ENCODE measurements at regions not wholly inside any gene's neighbourhood (a gene's known extent, or its start where the extent isn't known, plus 50 kb on each side); places are given as distances from the start of the nearest gene placed in this dataset.

DNA sequence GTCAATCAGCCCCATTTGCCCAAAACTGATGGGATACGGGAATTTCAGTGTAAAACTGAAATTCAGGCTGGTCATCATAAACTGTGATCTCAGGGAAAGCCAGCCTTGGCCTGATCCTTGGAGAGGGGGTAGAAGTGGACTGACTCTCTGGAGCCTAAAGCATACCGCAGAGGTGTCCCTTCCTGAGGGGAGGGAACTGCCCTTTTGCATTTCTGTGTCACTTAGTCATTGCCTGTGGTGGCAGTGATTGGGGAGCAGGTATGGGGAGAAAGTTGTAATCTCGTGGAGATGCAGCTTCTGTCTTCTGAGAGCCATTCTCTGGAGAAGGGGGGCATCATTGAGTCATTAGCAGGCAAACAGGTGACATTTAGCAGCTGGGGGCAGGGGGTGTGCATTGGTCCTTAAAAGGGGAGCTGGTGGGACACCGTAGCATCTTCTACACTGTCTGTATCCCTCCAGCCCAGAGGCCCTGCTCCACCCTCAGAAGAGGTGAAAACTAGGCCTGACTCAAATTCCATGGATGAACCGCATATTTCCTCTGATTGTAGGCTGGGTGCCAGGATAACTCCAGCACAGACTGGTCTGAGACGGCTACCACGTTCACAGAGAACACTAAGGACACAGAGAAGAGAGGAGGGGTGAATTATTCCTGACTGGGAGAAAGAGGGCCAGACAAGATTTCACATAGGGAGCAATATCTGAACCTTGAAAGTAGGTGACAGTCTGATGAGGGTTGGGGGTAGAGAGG is 143.3 kb downstream of the SEC61B start:
- peak; percentile 28 for DNase-seq (ENCODE audit: low spot score)

DNA sequence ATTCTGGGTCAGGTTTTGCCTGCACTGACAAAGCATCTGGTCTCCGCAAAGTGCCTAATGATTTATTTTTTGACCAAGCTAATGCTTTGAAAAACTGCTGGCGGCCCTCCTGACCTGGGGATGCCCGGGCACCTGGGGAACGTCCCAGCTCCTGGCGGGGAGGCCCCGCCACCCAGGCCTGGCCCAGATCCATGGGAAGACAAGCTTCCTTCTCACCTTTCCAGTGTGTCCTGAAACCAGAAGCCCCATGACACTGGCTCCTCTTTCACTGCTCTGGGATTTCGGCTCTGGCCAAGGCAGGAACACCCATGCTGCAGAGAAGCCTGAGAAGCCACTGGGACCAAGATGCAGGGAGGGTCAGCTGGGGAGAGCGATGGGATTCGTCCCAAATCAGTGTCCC is 144.1 kb downstream of the SEC61B start:
- DNase-seq (ENCODE audit: low spot score) = peak; percentile 31

DNA sequence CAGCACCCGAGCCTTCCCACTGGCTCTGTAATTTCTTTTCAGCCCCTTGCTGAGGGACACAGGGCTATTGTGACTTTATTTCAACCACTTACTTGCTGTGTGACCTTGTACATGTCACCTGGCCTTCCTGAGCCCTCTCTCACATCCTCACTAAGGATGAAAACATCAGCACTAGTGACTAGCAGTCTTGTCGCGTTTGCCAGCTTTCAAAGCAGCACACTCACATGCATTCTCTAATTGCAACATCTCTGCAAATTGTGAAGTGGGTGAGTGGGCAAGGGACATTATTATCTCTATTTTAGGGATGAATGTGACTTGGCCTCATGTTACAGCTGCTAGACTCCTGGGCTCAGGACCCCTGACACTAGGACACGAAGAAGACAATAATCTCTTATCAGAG is 144.5 kb downstream of the SEC61B start:
- DNase-seq (ENCODE audit: low spot score) = no peak

DNA sequence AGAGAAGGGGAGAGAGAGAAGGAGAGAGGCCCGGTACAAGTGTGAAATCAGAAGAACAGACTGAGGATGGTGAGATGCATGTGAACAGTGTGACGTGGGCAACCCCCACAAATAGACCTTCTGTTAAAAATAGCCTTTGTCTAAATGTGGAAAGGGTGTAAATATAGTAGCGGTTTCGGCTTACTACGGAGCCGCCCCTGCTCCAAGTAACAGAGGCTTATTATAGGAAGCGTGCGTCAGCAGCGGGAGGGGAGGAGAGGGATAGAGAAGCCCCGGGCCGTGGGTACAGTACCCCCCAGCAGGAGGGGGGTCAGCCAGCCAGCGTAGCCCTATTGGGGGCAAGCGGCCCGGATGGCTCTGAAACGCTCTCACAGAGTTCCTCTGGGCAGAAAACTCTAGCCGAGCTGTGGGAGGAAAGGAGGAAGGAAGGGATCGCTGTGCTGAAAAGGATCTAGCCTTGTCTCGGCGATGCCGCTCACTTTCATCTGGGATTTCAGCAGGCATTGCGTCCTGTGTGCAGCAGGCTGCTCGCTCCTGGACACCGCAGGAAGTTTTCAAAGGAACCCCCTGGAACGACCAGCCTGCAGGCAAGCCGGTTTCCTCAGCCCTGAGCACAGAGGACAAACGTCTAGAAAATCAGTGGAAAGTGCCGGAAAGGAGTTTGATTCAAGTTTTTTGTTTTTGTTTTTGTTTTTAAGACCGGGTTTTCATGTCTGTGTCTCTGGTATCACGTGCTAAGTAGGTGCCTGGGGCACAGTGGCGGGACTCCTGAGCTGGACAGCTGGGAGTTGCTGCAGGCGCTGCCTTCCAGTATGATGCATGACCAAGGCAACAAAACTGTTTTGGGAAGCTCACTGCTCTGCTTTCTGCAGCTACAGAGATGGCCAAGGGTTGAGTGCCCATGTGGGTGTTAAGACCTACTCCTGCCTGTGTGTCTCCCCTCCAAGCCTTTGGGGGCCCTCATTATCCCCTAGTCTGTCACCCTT is 146.6 kb downstream of the SEC61B start:
- DNase-seq (ENCODE audit: low spot score) = peak; percentile 51

DNA sequence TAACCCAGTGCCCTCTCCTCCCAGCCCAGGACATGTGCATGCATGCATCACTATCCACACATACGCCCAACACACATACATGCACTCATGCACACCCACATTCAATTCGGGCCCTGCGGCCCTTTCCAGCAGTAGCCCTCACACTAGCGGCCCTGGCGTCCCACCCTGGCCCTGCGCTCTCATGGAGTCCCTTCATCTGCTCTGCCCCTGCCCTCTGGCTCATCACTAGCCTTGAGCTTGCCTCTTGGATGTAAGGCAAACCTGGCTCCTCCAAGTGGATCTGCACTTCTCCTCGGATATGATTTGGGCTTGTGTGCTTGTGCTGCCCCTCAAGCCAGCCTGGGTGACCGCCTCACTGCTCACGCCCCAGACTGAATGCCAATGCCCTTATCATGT is 147.2 kb downstream of the SEC61B start:
- peak; percentile 44 for DNase-seq (ENCODE audit: low spot score)

DNA sequence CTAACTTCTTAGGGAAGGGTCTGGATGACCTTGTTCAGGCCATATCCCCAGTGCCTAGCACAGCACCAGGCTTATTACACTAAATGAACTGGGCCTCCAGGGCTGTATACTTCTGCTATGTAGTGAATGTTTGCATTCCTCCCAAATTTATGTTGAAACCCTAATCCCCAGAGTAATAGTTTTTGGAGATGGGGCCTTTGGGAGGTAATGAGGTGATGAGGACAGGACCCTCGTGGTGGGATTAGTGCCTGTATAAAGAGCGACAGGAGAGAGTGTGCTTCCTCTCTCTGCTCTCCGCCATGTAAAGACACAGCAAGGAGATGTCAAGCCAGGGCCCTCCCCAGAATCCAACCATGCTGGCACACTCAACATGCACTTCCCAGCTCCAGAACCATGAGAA is 148.3 kb downstream of the SEC61B start:
- DNase-seq (ENCODE audit: low spot score) = no peak

DNA sequence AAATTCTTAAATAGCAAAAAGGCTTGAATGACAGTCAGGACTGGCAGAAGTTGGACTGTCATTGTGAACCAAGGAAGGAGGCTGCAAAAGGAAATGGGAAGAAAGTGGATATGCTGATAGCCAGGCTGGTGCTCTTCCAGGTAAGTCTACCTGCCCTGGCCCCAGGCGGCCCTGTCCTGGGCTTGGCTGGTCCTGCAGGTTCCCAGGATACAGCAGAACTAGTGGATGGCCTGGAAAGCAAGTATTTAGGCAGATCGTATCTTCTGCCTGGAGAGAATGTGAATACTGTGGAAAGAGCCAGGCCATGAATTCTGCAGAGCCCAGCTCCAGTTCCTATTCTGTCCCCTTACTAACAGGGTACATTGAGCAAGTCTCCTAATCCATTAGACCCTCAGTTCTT is 149.3 kb downstream of the SEC61B start:
- DNase-seq (ENCODE audit: low spot score) = peak; percentile 35

DNA sequence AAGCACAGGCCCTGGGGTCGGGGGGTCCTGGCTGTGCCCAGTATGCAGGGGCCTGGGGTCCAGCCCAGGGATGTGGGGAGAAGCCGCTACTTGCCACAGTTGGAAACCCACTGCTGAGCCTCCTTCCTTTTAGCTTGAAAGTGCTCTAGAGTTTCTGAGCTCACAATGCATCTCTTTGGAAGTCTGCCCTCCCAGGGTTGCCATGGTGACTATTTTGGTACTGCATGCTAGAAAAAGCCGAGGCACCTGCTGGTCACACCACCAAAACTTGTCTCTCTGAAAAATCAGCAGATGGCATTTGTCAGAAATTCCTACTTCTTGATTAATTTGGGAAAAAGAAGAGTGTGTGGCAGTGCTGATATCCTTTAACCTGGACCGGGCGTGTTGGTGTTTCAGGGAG is 151.8 kb downstream of the SEC61B start:
- DNase-seq (ENCODE audit: low spot score) = no peak

DNA sequence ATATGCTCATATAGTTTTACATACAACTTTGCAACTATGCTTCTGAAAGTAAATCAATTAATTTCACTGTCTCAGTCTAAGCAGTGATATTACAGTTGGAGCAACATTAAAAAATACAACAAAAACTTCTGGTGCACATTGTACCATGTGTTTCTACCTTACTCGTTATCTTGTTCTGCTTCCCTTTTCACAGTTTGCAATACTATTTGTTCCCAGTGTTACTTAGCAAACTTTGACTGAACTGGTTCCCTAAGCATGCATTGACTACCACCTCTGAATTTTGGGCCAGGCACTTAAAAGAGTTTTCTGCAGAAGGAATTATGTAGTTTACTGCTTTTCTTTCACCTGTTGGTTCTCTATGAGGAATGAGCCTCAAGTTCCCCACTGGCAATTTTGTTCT is 152.7 kb downstream of the SEC61B start:
- no peak for DNase-seq (ENCODE audit: low spot score)

DNA sequence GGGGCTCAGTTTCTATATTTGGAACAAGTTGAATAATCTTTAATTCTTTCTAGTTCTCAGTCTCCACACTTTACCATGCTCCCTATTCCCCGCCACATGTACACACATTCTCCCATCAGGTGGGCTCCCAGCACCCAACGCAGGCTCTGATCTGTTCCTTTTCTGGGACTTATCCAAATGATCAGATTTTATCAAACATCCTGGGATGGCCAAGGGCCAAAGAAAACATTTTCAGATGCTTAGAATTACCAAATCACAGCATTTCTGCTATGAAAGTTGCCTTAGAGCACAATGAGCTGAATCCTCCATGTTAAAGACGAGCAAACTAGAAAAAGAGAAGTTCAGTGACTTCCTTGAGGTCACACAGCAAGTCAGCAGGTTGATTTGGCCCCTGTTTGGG is 153.4 kb downstream of the SEC61B start:
- no peak for DNase-seq (ENCODE audit: low spot score)

DNA sequence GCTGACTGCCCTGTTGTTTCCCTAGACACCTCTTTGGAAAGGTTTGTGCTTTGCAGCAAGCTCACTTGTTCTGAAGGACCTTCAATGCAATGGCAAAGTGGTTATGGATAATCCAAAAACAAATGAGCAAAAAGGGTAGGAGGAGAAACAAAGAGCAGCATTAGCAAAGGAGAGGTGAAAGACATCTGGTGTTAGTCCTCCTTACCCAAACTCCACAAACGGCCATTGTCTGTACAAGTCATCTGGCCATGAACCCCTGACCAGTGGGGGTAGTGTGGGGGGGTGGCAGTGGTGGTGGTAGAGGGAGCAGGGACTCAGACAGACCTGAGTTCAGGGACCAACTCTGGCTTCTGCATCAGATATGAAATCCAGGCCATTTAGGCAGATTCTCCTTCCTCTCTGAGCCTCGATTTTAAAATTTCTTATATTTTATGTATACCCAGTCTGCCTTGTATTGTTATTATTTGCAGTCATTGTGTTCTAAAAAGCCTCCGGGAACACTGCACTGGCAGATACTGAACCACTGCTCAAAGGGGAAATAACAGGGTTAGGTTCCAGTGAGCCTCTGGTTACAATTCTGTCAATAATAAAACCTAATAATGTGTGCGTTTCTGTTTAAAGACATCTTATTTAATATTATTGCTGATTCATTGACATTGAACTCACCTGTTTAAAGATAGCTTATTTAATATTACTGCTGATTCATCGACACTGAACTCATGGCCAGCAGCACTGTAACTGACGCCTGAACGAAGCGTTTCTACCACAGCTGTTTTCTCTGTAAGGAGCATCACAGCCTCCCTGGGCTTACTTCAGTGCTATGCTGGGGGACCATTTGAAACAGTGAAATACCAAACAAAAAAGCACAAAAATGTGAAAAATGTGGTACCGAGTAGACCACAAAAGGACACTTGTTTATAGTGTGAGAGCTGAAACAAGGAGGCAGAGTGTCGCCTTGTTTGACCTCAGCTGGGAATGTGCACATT is 156.0 kb downstream of the SEC61B start:
- no peak for DNase-seq (ENCODE audit: low spot score)

DNA sequence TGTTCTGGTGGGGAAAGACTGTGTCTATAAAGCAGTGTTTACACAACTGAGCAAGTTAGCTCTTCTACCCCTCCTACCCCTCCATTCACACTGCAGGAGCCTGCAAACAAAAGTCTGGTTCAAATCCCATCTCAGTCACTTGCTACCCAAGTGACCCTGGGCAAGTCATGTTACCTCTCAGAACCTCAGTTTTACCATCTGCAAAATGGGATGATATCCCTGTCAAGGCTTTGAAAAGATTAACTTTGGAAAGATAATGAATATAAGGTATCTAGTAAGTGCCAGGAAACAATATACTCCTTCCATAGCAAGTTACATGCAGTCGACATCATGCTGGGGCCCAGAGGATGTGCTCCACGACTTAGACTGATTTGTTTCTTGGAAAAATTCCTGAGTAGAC is 161.5 kb downstream of the SEC61B start:
- DNase-seq (ENCODE audit: low spot score) = no peak

DNA sequence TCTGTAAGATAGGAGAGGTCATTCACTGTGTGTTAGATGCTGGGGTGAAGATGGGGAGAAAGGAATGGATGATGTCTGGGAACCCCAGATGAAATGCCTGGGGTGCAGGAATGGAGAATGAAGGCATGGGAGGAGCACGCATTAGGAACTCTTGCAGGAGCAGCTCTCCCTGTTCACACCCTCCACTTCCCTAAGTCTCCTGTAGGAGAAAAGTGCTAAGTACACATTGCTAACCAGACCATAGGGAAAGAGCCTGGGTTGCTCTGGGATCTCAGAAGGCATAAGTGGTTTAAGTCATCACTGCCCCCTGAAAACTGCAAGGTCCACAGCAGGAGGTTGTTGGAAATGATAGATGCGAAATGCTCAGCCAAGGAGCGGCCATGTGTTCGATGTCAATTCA is 163.1 kb downstream of the SEC61B start:
- DNase-seq (ENCODE audit: low spot score) = no peak

DNA sequence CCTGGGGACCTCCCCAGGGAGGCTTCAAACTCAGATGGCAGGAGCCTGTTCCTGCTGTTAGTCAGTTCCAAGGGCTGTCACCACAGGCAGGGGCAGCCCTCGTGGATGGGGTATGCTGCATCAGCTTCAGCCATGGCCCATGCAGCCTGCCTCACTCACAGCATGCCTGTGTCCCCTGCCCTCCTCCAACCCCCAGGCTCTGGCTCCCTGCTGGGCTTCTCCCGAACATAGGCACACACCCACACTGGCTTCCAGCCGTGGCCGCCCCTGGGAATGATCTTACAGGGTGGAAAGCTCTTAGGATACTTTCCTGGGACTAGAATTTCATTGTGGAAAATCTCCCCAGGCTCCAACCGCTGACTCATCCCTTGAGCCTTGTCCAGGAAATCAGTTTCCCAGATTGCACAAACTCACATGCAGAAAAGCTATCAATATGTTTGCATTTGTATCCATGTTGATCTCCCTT is 163.8 kb downstream of the SEC61B start:
- DNase-seq (ENCODE audit: low spot score) = no peak

DNA sequence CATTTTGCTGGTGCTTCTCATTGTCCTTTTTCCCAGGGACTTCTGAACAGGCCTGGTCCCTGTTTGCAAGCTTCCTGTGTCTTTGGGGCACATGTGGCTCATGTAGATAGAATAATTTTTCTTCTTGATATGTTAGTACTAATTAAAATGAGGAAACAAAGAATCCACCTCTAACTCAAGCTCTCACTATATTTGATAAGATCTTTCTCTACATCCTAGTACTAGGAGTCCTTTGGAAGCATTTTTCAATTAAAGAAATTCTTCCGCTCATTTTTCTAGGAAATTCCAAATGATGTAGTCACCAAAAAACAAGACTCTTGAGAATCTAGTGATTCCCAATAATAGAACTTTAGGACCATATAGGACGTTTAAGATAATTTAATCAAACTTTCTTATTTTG is 165.3 kb downstream of the SEC61B start:
- no peak for DNase-seq (ENCODE audit: low spot score)

DNA sequence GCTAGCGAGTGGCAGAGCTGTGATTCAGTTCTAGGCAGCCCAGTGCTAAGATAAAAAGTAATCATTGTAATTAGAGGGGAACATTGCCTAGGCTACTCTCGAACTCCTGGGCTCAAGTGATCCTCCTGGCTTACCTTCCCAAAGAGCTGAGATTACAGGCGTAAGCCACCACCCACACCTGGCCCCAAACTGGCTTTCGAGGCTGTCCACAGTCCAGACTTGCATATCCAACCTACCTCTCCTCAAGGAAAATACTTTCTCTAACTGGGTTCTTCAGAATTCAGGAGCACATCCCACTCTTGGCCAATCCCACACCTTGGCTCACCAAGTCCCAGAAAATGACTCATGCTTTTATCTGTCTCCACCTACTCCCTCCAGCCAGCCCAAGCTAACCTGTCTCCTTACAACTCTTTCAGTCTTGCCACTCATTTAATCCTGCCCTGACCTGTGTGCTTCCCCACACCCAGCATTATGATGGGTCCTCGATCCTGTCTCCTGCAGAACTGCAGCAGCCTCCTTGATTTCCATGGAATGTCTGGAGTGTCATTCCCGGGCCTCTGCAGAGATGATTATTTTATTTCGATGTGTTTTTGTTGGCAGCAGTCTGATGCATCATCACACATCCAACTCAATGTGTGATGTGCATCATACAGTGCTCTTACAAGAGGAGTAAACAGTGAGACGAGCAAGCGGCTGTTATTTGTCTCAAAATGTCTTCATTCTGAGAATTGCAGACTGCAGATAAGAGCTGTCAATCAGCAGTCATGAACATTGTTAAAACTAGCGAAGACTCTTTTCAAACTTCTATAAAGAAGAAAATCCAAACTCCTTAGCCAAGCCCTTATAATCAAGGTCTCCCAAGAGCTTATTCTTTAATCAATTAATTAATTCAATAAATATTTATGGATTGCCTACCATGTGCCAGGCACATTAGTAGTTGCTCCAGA is 167.3 kb downstream of the SEC61B start:
- DNase-seq (ENCODE audit: low spot score) = no peak

DNA sequence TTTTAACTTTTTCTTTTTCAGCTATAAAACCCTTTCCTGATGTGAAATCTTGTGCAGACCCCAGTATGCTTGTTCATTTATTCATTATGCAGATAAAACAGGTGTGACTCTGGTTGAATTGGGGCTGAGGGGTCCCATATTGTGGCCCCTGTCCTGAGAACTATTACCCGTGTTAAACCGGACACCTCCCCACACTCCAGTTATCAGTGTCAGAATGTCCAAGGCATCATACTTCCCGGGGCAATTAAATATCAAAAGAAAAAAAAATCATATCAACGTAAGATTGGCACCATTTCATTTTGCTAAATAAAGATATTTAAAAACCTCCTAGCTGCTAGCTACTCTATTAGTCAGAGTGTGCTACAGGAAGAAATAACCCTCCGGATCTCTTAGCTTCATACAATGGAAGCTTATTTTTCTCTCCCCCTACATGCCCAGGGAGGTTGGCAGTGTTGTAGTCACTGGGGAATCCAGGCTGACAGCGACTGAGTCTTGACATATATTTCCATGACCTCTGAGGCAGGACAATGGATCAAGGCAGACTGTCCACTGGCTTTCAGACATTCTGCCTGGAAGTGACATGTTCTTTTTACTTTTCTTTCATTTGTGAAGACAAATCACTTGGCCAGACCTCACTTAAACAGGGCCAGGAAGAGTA is 170.0 kb downstream of the SEC61B start:
- no peak for DNase-seq (ENCODE audit: low spot score)

DNA sequence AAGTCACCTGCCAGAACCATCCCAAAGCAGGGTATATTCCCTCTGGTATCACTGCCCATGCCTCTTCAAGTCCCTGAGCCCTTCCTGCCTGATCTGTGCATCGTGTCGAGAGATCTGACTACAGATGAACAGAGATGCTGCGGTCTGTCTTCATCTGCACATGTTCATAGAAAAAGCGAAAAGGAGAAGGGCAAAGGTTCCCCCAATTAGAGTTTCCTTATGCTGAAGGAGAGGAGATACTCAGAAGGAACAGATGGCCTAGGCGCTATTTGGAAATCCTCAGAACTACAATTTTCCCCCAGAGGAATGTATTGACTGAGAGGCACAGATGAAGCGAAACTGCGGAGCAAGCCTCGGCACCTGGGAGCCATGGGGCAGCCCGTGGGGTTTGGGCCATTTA is 170.9 kb downstream of the SEC61B start:
- no peak for DNase-seq (ENCODE audit: low spot score)

DNA sequence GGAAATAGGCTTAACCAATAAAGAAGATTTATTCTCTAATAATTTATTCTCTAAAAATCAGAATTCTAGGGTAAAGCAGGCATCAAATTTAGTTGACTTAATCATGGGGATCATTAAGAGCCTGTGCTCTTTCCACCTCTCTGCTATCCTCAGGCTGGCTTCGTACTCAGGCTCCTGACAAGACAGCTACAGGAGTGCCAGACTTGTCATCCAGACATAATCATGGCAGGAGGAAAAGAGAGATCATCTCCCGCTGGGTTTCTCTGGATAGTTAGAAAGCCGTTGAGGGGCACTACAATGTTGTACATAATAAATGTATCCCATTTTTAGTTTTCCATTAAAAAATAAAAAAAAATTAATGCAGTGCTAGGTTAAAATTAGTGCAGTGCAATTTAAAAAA is 171.9 kb downstream of the SEC61B start:
- no peak for DNase-seq (ENCODE audit: low spot score)

DNA sequence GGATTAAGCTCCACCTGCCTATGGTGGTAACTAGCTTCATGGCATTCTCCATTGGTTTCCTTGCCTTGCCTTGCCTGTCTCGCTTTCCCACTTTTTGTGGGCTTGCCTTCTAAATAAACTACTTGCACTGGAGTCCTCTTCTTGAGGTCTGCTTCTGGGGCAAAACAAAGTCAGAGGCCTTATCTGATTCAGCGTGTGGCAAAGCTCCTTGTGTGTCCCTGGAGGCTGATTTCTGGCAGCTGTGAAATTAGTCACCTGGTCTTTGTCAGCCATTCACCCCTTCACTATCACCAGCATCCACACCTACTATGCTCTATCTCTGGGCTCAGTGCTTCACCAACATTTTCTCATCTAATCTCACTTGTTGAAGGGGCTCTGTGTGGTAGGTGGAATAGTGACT is 176.2 kb downstream of the SEC61B start:
- no peak for DNase-seq (ENCODE audit: low spot score)
